CD4-positive, alpha-beta T cell treated with Interleukin-2 at 100 ng/mL for 4 hours (primary cell): ENCODE measurements at regions not wholly inside any gene's neighbourhood (a gene's known extent, or its start where the extent isn't known, plus 50 kb on each side); places are given as distances from the start of the nearest gene placed in this dataset.

Experiments
- DNase-seq: peaks from one replicate; pipeline ENCODE4 v3.0.0-alpha.2; 2020; ENCODE audit warnings: low spot score

DNA sequence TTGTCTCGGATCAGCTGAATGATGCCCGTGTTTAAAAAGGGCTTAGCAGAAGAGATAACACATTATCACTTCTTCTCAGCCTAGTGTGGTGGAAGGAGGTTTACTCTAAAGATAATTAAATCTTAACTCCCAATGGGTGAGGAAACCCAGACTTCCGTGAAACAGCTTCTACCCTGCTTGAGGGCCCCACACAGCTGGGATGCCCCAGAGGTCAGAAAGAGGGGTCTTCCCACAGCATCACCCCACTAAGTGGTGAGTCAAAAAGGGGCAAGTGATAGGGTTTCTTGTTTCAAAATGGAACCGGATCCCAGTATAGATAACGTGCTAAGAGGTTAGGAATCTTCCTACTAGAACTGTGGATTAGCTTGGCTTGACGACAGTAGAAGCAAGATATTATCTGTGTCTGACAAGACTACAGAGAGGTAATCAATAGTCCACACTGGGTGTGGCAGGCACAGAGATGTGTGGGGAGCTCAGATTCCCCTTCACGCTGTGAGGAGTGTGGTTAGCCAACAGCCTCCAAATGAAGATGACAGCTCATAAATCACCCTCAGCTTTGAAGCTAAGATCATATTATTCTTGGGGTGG lies 129.6 kb upstream of the COPS8 start:
- no peak for DNase-seq

DNA sequence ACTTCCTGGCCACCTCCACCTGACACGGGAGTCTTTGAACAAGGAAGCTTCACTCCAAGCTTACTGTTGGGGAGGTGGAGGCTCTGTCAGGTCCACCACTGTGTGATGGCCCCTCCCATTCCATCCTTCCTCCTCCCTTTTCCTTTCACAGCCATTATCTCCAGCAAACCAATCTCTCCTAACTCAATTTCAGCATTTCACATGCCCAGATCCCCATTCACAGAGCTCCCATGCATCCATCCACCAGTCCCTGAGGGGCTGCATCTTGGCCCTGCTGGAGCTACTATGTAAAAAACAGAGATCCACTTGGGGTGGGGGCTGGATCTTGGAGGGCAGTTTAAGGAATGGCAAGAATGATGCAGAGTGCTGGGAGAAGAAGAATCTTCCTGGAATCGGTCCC lies 129.0 kb upstream of the COPS8 start:
- no peak for DNase-seq

DNA sequence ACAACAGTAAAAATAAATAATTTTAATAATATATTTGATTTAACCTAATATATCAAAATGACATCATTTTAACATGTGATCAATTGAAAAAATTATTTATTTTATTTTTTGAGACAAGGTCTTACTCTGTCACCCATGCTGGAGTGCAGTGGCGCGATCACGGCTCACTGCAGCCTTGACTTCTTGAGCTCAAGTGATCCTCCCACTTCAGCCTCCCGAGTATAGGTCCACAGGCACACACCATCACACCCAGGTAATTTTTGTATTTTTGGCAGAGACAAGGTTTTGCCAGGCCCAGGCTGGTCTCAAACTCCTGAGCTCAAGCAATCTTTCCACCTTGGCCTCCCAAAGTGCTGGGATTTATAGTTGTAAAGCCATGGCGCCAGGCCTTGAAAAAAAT lies 126.7 kb upstream of the COPS8 start:
- no peak for DNase-seq

DNA sequence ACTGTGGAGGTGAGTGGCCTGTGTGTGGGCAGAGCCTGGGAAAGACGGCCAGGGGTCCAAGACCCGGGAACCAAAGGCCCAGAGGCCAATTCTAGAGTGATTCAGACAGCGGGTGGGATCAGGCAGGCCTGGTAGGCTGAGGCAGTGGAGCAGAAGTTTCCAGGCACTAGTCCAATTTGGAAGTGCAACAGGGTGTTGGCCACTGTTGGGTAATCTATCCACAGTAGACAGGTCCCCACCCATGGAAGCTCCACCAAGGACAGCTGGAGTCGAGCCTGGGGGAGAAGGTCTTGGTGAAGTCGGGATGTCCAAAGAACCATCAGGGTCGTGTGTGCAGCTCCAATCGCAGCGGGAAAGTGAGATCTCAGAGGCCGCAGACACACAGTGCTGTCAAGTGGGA lies 125.8 kb upstream of the COPS8 start:
- no peak for DNase-seq

DNA sequence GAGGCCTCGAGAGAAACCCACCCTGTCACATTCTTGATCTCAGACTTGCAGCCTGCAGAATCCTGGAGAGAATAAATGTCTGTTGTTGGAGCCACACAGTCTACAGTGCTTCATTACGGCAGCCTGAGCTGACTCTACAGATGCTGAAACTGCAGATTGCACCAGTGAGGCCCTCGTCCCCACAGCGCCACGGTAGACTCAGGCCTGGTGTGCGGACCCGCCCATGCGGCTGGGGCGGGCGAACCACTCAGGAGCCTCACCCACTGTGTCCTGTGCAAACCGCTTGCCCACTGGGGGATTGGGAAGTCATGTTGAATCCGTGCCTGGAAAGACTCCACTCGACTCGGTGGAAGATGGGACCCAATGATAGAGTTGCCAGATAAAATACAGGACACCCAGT lies 125.2 kb upstream of the COPS8 start:
- no peak for DNase-seq

DNA sequence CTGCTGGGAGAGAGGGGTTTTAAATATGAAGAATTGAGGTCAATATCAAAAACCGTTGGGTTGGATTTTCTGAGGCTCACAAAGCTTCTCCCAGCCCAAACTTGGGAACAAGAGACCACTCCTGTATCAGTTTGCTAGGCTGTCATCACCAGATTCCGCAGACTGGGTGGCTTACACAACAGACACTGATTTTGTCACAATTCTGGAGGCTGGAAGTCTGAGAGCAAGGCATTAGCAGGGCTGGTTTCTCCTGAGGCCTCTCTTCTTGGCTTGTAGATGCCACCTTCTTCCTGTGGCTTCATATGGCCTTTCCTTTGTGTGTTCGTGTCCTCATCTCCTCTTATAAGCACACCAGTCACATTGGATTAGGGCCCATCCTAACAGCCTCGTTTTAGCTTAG lies 122.9 kb upstream of the COPS8 start:
- DNase-seq: no peak

DNA sequence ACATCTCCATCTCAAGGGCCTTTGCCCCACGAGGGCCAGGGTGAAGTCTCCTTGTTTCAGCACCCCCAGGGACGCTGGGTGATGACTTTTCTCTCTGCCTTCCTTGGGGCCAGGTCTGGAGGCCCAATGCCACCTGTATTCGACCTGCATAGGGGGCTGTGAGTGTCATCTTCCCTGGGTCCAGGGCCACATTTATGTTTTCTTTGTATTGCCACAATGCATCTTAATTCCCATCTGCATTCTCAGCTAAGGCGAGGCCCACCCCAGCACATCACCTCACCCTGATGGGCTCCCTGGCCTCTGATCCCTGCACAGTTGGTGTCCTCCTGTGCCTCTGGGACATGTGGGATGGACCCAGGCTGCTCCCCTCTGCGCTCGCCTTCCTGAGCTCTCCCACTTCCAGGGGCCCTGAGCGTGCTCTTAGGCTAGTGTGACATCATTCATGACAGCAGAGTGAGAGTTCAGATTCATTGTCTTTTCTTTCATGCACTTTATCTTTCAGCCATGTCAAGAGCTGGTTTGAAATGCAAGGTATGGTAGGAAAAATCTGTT lies 122.0 kb upstream of the COPS8 start:
- no peak for DNase-seq

DNA sequence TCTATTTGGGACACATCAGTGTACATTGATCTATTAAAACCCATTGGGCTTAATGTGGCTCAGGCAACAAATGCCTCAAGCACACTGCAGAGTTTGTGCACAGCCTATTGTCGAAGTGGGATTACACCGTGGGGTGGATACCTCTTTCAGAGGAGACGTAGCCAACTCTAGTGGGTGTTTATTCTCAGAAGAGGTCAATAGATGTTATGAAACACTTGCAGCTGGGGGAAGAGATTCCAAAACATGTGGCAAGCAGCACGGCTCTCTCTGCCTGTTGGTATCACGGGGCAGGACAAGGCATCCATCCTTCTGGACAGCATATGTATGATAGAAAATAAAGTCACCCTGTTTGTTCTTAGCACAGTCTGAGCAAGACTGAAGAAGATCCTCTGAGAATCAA lies 121.4 kb upstream of the COPS8 start:
- DNase-seq: no peak

DNA sequence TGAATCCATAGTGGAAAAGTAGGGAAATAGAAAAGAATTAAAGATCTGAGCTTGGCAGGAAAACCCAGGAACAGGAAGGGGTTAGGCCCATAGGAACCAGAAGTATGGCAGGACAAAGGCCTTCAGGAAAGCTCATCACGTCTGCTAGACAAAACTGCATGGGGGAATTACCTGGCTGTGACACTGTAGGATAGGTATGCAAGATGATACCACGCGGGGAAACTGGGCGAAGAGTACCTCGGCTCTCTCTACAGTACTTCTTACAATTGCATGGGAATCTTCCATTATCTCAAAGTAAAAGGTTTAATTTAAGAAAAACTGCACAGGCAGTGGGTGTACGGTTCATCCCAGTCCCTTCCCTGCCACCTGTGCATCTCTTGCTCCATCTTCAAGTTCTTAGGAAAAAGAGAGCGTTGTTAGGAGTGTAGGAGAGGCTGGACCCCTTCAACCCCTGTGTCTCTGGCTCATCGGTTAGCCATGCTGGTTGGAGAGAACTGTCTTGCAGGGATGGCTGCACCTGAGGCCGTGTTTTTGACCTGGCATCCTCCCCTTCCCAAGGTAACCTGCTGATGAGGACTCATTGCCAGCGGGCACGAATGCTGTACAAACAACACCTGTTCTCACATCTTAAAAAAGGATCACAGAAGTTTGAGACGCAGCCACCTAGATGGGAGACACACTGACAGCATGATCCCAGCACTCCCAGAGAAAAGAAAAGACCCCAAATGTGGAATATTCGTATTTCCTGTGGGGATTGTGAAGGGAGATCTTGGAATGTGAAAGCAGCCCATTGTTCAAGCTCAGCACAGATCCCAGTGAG lies 120.5 kb upstream of the COPS8 start:
- DNase-seq: no peak

DNA sequence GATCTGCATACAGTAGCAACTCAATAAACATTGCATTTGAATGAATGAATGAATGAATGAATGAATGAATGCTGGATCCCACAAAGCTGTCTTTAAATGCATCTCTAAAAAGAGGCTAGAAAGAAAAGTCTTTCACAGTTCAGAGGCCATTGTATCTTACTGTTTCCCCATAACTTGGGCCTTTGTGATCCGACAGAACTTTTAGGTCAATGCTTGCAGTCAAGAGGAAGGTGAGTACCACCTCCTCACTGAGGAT lies 119.9 kb upstream of the COPS8 start:
- DNase-seq: no peak

DNA sequence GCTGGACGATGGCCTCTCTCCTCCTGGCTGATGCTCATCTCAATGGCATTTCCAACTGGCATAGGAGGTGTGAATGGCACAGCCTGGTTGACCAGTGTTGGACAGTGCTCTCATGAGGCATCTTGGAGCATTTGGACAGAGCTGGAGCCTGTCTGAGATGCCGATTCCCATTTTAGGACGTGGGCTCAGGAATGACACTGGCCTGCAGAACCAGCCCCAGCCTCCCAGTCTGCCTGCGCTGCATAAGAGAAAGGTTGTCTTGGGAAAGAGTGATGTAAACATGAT lies 118.2 kb upstream of the COPS8 start:
- DNase-seq: no peak

DNA sequence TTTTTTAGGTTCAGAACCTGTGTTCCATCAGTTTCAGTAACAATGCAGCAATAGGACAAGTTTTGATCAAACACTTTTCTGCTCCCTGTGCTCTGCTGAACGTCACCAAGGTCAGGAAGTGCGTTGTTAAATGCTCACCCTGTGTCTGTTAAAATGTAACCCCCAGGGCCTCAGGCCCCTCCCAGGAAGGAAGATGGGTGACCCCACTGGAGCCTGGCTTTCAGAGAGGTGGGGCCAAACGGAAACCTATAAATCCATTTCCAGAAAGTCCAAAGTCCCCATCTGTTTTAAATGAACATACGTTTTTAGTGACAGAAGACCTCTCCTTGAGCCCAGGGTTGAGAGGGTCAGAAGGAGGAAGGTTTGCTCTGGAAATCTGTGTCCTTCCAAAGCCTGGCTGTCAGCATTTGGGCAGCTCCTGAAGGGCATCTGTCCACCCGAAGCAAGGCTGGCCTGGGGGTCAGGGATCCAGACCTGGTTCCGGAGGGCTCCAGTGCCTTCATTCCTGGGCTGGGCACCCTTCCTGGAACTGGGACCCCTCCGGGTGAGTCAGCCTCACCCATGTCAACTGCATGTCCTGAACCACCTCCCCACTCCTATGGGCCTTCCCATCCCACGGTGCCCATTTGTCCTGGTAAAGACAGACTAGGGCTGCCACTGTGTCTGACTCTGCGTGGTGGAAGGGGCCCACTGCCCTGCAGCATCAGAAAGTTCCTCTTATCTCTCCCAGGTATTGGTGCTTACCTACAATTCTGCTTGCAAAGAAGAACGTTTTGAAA lies 117.4 kb upstream of the COPS8 start:
- no peak for DNase-seq

DNA sequence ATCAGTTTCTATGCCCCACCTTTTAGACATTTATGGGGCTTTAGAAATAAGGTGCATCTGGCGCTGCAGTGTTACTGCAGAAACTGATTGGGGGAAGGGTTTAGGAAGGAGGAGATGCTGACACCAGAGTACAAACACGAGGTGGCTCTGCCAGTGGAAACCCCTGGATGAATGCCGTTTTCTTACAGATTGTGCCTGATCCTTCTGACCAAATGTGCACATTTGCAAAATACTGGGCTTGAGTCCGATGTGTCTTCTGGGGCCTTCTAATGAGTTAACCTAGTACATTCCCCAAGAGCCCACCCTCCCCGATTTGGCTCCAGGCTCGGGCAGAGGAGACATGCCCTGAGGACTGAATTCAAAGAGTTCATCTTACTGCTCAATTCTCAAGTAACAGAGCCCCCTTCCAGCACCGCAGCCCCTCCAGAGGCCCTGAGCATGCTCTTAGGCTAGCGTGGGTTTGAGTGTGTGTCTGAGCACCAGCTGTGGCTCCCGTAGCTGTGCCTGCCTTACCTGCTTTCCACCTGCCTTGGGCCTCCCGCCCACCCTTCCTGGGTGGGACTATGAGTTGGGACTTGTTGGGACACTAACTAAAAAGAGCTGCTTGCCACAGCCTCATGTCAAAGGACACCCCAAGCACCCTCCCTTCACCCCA lies 116.7 kb upstream of the COPS8 start:
- DNase-seq: no peak

DNA sequence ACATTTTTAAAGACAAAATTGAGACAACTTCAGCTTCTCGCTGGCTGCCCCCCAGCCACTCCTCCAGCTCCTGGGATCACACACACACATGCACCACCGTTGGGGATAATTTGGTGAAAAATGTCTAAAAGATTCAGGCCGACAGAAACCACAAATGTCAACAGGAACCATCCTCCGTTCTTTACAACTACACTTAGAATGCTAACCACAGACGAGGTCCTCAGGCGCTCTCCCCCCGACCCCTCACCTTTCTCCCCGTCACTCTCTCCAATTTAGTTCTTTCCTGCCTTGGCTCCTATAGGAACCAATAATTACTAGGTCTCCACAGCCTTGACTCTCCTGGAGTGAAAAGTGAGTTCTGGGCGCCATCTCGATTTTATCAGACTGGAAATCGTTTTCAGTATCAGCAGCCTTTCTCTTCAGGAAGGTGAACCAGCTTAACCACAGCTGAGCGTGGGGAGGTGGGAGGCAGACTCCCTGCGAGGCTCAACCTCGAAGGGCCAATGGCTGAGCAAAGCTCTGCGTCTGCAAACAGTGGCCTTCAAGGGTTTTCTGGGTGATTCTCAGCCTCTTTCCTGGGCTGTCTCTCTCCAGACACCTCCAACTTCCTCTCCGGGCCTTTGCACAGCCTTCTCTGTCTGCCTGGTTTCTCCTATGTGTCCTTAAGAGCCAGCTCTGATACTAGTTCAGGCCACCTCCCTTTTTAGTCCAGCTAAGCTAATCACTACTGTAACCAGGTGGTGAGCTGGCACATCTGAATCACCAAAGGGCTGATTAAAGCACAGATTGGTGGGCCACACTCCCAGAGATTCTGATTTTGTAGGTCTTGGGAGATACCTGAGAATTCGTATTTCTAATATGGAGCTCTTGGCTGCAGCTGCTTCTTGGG lies 115.7 kb upstream of the COPS8 start:
- DNase-seq: peak; percentile 14

DNA sequence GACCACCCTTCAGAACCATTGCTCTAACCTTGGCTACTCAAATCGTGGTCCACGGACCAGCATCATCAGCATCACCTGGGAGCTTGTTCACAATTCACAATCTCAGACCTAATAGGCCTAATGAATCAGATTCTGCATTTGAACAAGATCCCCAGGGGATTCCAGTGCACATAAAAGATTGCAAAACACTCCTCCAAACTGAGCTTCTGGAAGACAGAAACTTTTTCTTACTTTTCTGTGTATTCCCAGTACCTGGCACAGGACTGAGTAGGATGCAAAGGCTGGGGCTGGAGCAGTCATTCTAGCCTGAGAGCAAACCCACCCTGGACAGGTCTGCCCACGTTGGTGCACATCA lies 115.1 kb upstream of the COPS8 start:
- DNase-seq: no peak

DNA sequence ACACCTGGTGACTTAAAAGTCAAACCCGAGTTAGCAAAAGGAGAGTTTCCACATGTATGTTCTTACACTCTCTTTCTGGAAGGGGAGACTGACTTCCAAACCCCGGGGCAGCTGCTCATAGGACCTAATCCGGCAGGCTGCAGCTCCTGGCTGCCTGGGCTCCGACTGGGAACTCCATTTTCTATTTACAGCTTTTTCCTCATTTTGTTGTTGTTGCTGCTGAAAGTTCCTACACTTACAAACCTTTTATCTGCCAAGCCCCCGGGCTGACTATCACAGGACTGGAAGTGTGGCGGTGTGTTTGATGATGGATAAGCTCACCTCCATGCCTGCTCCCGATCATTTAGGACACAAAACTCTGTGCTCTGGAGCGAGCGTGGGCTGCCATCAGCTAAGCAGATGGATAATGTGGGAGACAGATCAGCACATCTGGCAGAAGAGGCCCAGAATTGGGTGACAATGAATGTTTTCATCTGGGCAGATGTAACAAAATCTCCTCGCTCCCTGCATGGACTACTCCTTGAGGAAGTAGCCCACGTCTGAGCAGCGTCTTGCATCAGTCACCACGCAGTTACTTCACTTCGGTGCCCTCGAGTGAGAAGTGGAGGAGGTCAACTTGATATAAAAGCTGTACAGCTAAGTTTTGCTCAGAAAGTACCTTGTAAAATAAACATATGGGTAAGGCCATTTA lies 114.4 kb upstream of the COPS8 start:
- DNase-seq: no peak

DNA sequence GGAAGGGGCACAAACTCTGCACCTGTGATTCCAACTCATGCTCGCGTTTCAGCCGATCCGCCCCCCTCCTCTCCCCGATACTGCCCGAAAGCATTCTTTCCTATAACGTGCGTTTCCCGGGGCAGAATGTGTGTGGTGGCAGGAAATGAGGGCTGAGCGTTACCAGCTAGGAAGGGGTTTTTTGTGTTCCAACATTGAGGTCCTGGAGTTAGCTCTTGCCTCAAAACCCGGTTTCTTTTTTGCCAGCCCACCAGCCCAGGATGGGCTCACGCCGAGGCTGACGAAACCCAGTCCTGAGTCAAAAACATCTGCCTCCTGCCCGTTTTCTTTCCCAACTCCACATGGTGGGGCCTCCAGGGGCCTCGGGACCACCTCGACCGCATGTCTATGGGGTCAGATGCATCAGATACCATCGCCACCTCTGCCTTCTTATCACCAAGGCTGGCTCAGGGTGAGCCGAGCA lies 113.7 kb upstream of the COPS8 start:
- no peak for DNase-seq

DNA sequence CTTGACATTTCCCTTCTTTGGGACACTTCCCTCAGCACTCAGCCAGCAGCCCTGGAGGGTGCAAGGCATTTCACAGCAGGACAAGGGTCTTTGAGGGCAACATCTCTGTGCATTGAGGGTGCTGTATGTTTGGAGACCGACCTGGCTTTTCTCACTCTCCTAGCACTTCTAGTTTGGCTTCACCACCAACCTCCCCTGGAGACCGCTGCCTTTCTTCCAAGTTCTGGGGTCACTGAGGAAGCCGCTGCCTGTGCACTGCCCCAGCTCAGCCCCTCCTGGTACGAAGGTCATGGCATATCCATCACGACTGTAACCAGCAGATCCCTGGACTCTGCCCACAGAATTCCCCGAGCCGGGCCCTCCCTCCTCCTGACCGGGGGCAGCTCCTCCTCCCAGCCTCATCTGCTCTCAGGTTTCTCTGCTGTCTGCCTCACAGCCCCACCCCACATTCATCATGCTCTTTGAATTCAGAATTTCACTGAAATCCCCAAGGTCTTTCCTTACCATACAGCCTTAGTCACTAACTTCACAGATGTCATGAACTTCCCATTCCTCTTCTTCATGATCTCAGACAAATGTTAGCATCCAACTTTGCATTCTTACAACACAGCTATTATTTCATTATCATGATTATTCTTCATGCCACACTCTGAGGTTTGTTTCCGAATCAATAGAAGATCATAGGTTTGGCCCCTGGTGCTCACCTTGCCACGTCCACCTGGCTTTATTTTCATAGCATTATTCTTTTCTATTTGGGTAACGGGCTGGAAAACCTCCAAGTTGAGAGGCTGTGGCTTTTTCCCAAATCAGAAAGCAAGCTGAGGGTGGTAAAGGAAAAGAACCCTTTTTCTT lies 113.0 kb upstream of the COPS8 start:
- no peak for DNase-seq

DNA sequence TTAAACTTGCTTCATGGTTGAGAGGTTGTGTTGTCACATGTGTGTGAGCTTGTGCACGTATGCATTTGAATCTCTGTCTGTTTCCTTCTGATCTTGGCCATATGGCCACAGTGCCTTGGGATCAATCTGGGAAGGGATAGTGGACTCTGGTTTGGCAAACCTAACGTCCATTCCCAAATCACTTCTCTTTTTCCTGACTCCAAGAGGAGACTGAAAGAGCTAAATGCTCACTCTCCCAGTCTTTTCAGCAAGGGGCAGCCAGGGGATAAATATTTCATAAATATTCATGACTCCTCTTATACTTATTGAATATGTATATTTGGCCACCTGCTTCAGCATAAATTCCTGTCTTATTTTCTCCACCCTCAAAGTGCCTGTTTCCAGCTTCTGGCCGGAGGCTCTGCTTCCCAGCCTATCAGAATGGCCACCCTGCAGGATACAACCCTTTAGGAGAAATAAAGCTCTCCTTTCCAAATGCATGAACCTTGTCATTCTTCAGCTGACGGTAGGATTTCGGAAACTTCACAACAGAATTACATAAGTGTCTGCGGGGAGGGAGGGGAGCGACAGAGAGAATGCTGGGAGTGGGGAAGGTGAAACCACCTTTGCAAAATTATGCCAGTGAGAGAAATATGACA lies 112.2 kb upstream of the COPS8 start:
- DNase-seq: no peak

DNA sequence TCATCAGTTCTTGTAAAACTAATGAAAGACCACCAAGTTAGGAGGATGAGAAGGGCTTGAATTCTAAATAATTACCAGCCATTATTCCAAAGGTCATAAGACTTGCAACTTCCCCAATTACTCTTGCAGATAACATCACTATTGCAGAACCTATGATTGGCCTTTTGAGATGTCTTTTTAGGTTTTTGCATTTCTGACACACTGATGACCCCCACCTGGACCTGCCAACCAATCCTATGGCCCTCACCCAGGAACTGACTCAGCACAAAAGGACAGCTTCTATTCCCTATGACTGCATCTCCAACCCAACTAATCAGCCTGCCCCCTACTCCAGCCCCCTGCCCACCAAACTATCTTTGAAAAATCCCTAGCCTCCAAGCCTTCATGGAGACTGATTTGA lies 111.5 kb upstream of the COPS8 start:
- DNase-seq: no peak
